MM.1S (cell line): ENCODE measurements at regions not wholly inside any gene's neighbourhood (a gene's known extent, or its start where the extent isn't known, plus 50 kb on each side); places are given as distances from the start of the nearest gene placed in this dataset.

Experiments
- DNase-seq: peaks from one replicate; pipeline ENCODE4 v3.0.0-alpha.2; 2015
- H2AFZ ChIP-seq: fragments of 300-600 bp; sonication (generic); 2 replicates; pipeline ENCODE4 v1.6.0; 2016; ENCODE audit warnings: antibody characterized with exemption, low read length
- H3F3A ChIP-seq: fragments of 300-600 bp; sonication (generic); 2 replicates; pipeline ENCODE4 v1.6.1; 2016; ENCODE audit warnings: mild to moderate bottlenecking, antibody characterized with exemption, low read length, moderate library complexity, mixed read lengths; ENCODE audit not compliant: insufficient read depth
- H3K27ac ChIP-seq: fragments of 300-600 bp; sonication (generic); 2 replicates; pipeline ENCODE4 v1.5.1; 2016; ENCODE audit warnings: mild to moderate bottlenecking, low read length
- H3K27me3 ChIP-seq: fragments of 300-600 bp; sonication (generic); replicated peaks from 2 replicates; pipeline ENCODE4 v1.6.0; 2016; ENCODE audit warnings: low read length; ENCODE audit not compliant: insufficient read depth
- H3K36me3 ChIP-seq: fragments of 300-600 bp; sonication (generic); replicated peaks from 2 replicates; pipeline ENCODE4 v1.6.1; 2016; ENCODE audit warnings: mild to moderate bottlenecking, low read length, mixed read lengths; ENCODE audit not compliant: insufficient read depth
- H3K4me1 ChIP-seq: fragments of 300-600 bp; sonication (generic); 2 replicates; pipeline ENCODE4 v1.6.1; 2016; ENCODE audit warnings: low read length, mixed read lengths
- H3K4me2 ChIP-seq: fragments of 300-600 bp; sonication (generic); 2 replicates; pipeline ENCODE4 v1.6.0; 2016; ENCODE audit warnings: low read depth, low read length
- H3K4me3 ChIP-seq: fragments of 300-600 bp; sonication (generic); 2 replicates; pipeline ENCODE4 v1.5.1; 2016; ENCODE audit warnings: low read length, mixed read lengths
- H3K79me2 ChIP-seq: fragments of 300-600 bp; sonication (generic); 2 replicates; pipeline ENCODE4 v1.6.1; 2016; ENCODE audit warnings: mixed run types, low read length, mixed read lengths
- H3K9ac ChIP-seq: fragments of 300-600 bp; sonication (generic); 2 replicates; pipeline ENCODE4 v1.6.1; 2016; ENCODE audit warnings: low read length, mixed read lengths
- H3K9me2 ChIP-seq: fragments of 300-600 bp; sonication (generic); replicated peaks from 2 replicates; pipeline ENCODE4 v1.6.1; 2016; ENCODE audit warnings: mild to moderate bottlenecking, low read length, mixed read lengths; ENCODE audit not compliant: insufficient read depth
- H3K9me3 ChIP-seq: fragments of 300-600 bp; sonication (generic); replicated peaks from 2 replicates; pipeline ENCODE4 v1.6.1; 2016; ENCODE audit warnings: mild to moderate bottlenecking, low read length, mixed read lengths; ENCODE audit not compliant: insufficient read depth
- H4K20me1 ChIP-seq: fragments of 300-600 bp; sonication (generic); 2 replicates; pipeline ENCODE4 v1.6.1; 2016; ENCODE audit warnings: mild to moderate bottlenecking, low read length, moderate library complexity, mixed read lengths; ENCODE audit not compliant: insufficient read depth
- EZH2 ChIP-seq: fragments of 300-600 bp; sonication (generic); optimal IDR thresholded peaks from 2 replicates; pipeline ENCODE3; 2017; ENCODE audit warnings: low read depth, mild to moderate bottlenecking, antibody characterized with exemption, low read length, mixed read lengths
- EZH2phosphoT487 ChIP-seq: fragments of 300-600 bp; sonication (generic); IDR thresholded peaks from 2 replicates; pipeline ENCODE4 v1.6.1; 2018; ENCODE audit warnings: antibody characterized with exemption, low read length
- TF ChIP-seq, protein P1 (sequence below): fragments of 300-600 bp; sonication (generic); IDR thresholded peaks from 2 replicates; pipeline ENCODE4 v1.5.1; 2016; ENCODE audit warnings: antibody characterized with exemption, low read length, mixed read lengths

DNA sequence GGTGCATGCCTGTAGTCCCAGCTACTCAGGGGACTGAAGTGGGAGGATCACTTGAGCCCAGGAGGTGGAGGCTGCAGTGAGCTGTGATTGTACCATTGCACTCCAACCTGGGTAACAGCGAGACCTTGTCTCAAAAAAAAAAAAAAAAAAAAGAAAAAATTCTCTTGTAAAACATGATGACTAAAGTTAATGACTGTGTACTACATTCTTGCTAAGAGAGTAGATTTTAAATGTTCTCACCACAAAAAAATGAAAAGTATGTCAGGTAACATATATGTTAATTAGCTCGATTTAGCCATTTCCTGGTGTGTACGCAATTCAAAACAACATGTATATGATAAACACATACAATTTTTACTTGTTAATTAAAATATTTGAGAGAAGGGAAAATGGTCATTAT lies 480.7 kb upstream of the RGS6 start:
- H3K4me3 ChIP-seq = no peak overlapping the region
- H3K79me2 ChIP-seq = no peaks in the 10 kb centered on the region
- H3K27me3 ChIP-seq = no peaks in the 10 kb centered on the region
- no peaks in the 10 kb centered on the region for H3K4me1 ChIP-seq
- no peak overlapping the region for H3K9ac ChIP-seq
- no peak for TF ChIP-seq EZH2phosphoT487
- no peak for TF ChIP-seq EZH2
- TF ChIP-seq, protein P1, sequence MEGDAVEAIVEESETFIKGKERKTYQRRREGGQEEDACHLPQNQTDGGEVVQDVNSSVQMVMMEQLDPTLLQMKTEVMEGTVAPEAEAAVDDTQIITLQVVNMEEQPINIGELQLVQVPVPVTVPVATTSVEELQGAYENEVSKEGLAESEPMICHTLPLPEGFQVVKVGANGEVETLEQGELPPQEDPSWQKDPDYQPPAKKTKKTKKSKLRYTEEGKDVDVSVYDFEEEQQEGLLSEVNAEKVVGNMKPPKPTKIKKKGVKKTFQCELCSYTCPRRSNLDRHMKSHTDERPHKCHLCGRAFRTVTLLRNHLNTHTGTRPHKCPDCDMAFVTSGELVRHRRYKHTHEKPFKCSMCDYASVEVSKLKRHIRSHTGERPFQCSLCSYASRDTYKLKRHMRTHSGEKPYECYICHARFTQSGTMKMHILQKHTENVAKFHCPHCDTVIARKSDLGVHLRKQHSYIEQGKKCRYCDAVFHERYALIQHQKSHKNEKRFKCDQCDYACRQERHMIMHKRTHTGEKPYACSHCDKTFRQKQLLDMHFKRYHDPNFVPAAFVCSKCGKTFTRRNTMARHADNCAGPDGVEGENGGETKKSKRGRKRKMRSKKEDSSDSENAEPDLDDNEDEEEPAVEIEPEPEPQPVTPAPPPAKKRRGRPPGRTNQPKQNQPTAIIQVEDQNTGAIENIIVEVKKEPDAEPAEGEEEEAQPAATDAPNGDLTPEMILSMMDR = no peak
- no peaks in the 10 kb centered on the region for H3K9me2 ChIP-seq
- H3K4me2 ChIP-seq = no peak overlapping the region
- no peak overlapping the region for H2AFZ ChIP-seq
- no peaks in the 10 kb centered on the region for H4K20me1 ChIP-seq
- DNase-seq = no peak
- no peaks in the 10 kb centered on the region for H3K9me3 ChIP-seq
- no peak overlapping the region for H3K27ac ChIP-seq
- no peaks in the 10 kb centered on the region for H3F3A ChIP-seq
- H3K36me3 ChIP-seq = no peaks in the 10 kb centered on the region

DNA sequence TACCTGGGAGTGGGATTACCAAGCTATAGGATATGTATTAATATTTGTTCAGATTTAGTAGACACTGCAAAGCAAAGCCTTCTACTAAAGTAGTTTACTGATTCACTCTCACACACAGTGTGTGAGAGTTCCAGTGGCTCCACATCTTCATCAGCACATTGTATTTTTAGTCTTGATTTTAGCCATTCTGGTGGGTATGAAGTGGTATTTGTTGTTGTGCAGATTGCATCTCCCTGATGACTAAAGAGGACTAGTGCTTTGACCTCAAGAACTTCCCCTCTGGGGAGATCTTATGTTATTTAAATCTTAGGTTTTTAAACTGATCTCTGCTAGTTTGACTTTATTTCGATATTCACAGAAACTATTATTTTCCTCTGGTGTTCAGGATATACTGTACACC lies 479.7 kb upstream of the RGS6 start:
- no peak for TF ChIP-seq EZH2
- no peak for TF ChIP-seq EZH2phosphoT487
- TF ChIP-seq, protein P1 = no peak
- H3K79me2 ChIP-seq = no peaks in the 10 kb centered on the region

DNA sequence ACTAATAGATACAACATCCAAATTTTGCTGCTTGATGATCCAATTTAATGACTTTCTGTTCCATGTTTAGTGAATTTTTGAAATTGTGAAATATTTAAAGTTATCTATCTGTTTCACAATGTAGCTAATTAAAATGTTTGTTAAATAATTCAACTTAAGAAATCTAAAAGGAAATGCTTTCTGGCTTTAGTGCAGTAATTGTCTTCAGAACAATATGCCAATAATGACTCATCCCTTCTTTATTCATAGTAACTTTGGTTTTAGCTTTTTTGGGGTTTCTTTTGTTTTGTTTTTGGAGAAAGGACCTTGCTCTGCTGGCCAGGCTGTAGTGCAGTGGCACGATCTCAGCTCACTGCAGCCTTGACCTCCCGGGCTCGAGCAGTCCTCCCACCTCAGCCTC lies 479.2 kb upstream of the RGS6 start:
- H3K4me1 ChIP-seq = no peaks in the 10 kb centered on the region
- no peaks in the 10 kb centered on the region for H3K79me2 ChIP-seq
- H3K4me3 ChIP-seq = no peak overlapping the region
- no peak overlapping the region for H3K27ac ChIP-seq
- no peaks in the 10 kb centered on the region for H3K9me2 ChIP-seq
- H3K4me2 ChIP-seq = no peak overlapping the region
- H2AFZ ChIP-seq = no peak overlapping the region
- H3K9me3 ChIP-seq = no peaks in the 10 kb centered on the region
- H3K27me3 ChIP-seq = no peaks in the 10 kb centered on the region
- H3K36me3 ChIP-seq = no peaks in the 10 kb centered on the region
- no peaks in the 10 kb centered on the region for H3F3A ChIP-seq
- H3K9ac ChIP-seq = no peak overlapping the region
- TF ChIP-seq EZH2 = no peak
- DNase-seq = no peak
- H4K20me1 ChIP-seq = no peaks in the 10 kb centered on the region

More for the DNA sequence above, 479.7 kb upstream of the RGS6 start:
- Histone ChIP-seq H3K9me2 (no peaks in the 10 kb centered on the region), H3K4me2 (no peak overlapping the region), H3K27ac (no peak overlapping the region), H3K36me3 (no peaks in the 10 kb centered on the region), H3F3A (no peaks in the 10 kb centered on the region), H3K4me3 (no peak overlapping the region), H3K27me3 (no peaks in the 10 kb centered on the region), H2AFZ (no peak overlapping the region), H4K20me1 (no peaks in the 10 kb centered on the region), H3K4me1 (no peaks in the 10 kb centered on the region), H3K9ac (no peak overlapping the region), H3K9me3 (no peaks in the 10 kb centered on the region)
- no peak for DNase-seq

DNA sequence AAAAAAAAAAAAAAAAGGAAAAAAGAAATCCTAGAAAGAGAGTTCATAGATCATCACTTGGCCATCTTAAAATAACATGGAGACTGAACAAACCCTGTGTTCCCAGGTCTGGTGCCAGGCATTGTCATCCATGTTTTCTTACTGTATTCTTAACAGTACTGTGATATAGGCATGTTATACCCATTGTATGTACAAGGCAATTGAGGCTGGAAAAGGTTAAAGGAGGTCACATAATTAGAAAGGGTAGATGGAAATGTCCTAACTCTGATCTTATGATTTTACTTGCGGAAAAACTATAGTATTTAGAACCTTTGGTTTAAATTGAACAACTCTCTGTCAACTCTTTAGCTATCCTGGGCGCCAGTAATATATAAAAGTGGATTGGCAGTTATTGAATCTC lies 478.2 kb upstream of the RGS6 start:
- Histone ChIP-seq H3F3A (no peaks in the 10 kb centered on the region), H4K20me1 (no peaks in the 10 kb centered on the region), H3K36me3 (no peaks in the 10 kb centered on the region), H3K4me3 (no peak overlapping the region), H3K4me2 (no peak overlapping the region), H3K9me3 (no peaks in the 10 kb centered on the region), H3K27ac (no peak overlapping the region), H3K79me2 (no peaks in the 10 kb centered on the region), H3K9me2 (no peaks in the 10 kb centered on the region), H3K9ac (no peak overlapping the region), H2AFZ (no peak overlapping the region), H3K4me1 (no peaks in the 10 kb centered on the region), H3K27me3 (no peaks in the 10 kb centered on the region)
- TF ChIP-seq EZH2phosphoT487 = no peak
- TF ChIP-seq EZH2 = no peak
- TF ChIP-seq, protein P1 = no peak
- DNase-seq = no peak
